ENCODE measurements at regions not wholly inside any gene's neighbourhood (a gene's known extent, or its start where the extent isn't known, plus 50 kb on each side); places are given as distances from the start of the nearest gene placed in this dataset.

- Histone ChIP-seq H3K27me3 (no peaks in the 10 kb centered on the region), H3K4me1 (no peaks in the 10 kb centered on the region), H3K9me3 (no peaks in the 10 kb centered on the region), H3K36me3 (no peaks in the 10 kb centered on the region), H3K4me3 (no peak overlapping the region), H3K27ac (no peak overlapping the region)
- no peak for TF ChIP-seq CTCF (IDR thresholded peaks at IDR 0.05)
- no peak for TF ChIP-seq POLR2A (IDR thresholded peaks at IDR 0.05)
- no peak for DNase-seq
- intact Hi-C loops (cut with DNase I; ENCODE audit: low total_unique reads) = no loop called here
Observed at GRCh38 chr7:94261067-94261466, 133.6 kb upstream of the COL1A2 start.

GRCh38 chr7:94264756-94265155, 129.9 kb upstream of the COL1A2 start:
- DNase-seq = no peak
- intact Hi-C loops (cut with DNase I; ENCODE audit: low total_unique reads) = no loop called here
- no peak overlapping the region for H3K27ac ChIP-seq
- TF ChIP-seq POLR2A (IDR thresholded peaks at IDR 0.05) (no peak), CTCF (IDR thresholded peaks at IDR 0.05) (no peak)
- no peaks in the 10 kb centered on the region for H3K27me3 ChIP-seq
- no peak overlapping the region for H3K4me3 ChIP-seq
- no peaks in the 10 kb centered on the region for H3K9me3 ChIP-seq
- no peaks in the 10 kb centered on the region for H3K4me1 ChIP-seq
- H3K36me3 ChIP-seq = no peaks in the 10 kb centered on the region

- Histone ChIP-seq H3K4me1 (no peaks in the 10 kb centered on the region), H3K4me3 (no peak overlapping the region), H3K9me3 (no peaks in the 10 kb centered on the region), H3K27me3 (no peaks in the 10 kb centered on the region), H3K36me3 (no peaks in the 10 kb centered on the region), H3K27ac (no peak overlapping the region)
- no peak for DNase-seq
- intact Hi-C loops (cut with DNase I; ENCODE audit: low total_unique reads) = no loop called here
- TF ChIP-seq POLR2A (IDR thresholded peaks at IDR 0.05) = no peak
- no peak for TF ChIP-seq CTCF (IDR thresholded peaks at IDR 0.05)
Observed at GRCh38 chr7:94265456-94265855, 129.2 kb upstream of the COL1A2 start.

GRCh38 chr7:94266238-94266644, 128.5 kb upstream of the COL1A2 start:
- Histone ChIP-seq H3K4me1 (no peaks in the 10 kb centered on the region), H3K27ac (peak overlapping the region in 1 of 2 donors; percentile 40), H3K27me3 (no peaks in the 10 kb centered on the region), H3K36me3 (no peaks in the 10 kb centered on the region), H3K9me3 (no peaks in the 10 kb centered on the region), H3K4me3 (no peak overlapping the region)
- TF ChIP-seq POLR2A (IDR thresholded peaks at IDR 0.05) (no peak), CTCF (IDR thresholded peaks at IDR 0.05) (no peak)
- intact Hi-C loops (cut with DNase I; ENCODE audit: low total_unique reads) = no loop called here
- DNase-seq = peak; percentile 22 to 41

GRCh38 chr7:94270772-94271171, 123.9 kb upstream of the COL1A2 start:
- Histone ChIP-seq H3K4me3 (no peak overlapping the region), H3K9me3 (no peaks in the 10 kb centered on the region), H3K27me3 (no peaks in the 10 kb centered on the region), H3K36me3 (no peaks in the 10 kb centered on the region), H3K4me1 (no peaks in the 10 kb centered on the region), H3K27ac (no peak overlapping the region)
- DNase-seq = no peak
- intact Hi-C loops (cut with DNase I; ENCODE audit: low total_unique reads) = no loop called here
- TF ChIP-seq POLR2A (IDR thresholded peaks at IDR 0.05) = no peak
- TF ChIP-seq CTCF (IDR thresholded peaks at IDR 0.05) = no peak

Measured in uterus (tissue), 3 donors.